ENCODE measurements at regions not wholly inside any gene's neighbourhood (a gene's known extent, or its start where the extent isn't known, plus 50 kb on each side); places are given as distances from the start of the nearest gene placed in this dataset.

DNA sequence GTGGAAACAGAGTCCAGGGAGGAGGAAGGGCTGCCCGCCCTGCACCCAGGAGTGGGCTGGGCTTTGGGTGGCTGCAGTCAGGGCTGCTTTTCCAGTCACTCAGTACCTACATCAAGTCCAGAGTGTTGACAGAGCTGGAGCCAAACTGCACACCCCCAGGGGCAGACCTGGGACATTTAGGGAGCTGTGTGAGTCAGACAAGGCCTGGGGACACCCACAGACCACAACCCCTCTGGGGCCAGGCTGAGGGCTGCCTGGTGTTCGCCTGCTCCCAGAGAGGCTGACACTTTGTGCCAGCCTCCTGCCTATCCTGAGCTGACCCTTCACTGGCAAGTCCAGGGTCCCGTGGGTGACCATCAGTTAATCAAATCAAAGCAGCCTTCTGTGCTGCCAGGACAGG lies 240.0 kb downstream of the BCOR start:
- TF ChIP-seq EP300 (conservative IDR thresholded peaks at IDR 0.05; ENCODE audit: poor library complexity, severe bottlenecking): no peak
- no peak for TF ChIP-seq POLR2AphosphoS5 (IDR thresholded peaks at IDR 0.05)
- TF ChIP-seq EZH2 (IDR thresholded peaks at IDR 0.05; ENCODE audit: borderline replicate concordance, insufficient read depth, low read length, poor library complexity, severe bottlenecking): no peak
